22Rv1 (cell line): ENCODE measurements at regions not wholly inside any gene's neighbourhood (a gene's known extent, or its start where the extent isn't known, plus 50 kb on each side); places are given as distances from the start of the nearest gene placed in this dataset.

Experiments used
- CTCF ChIP-seq: fragments of 450-650 bp; IDR thresholded peaks from 2 replicates; pipeline ENCODE4 v1.5.1; 2017; ENCODE audit warnings: mild to moderate bottlenecking
- ZFX ChIP-seq: fragments of 450-650 bp; IDR thresholded peaks from 2 replicates; pipeline ENCODE4 v1.6.1; 2017; ENCODE audit warnings: antibody characterized with exemption, borderline replicate concordance

- TF ChIP-seq CTCF, result no peak
- TF ChIP-seq ZFX, result no peak
These were observed 871.9 kb upstream of the GBE1 start for GRCh38 chr3:82633319-82633718.
